ENCODE measurements at regions not wholly inside any gene's neighbourhood (a gene's known extent, or its start where the extent isn't known, plus 50 kb on each side); places are given as distances from the start of the nearest gene placed in this dataset.

DNA sequence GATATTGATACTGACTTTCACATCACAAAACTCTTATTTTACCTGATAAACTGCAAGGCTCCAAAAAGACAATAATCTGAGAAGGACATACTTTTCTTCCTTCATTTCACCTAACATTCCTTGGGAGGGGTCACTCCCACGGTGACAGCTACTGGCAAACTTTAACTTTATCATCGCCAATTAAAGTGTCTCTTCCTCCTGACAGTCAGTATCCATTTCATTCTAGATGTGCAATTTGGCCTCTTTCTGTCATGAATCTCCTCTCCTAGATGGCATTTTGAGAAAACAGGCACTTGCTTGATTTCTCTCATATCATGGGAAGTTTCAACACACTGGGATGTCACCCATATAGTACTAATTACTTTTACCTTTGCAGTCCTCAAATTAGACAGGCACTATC is 413.5 kb upstream of the CCNG1 start:
- no peak overlapping the region for H2AK5ac ChIP-seq (ENCODE audit: low read depth, low read length)
- no peak for ATAC-seq (ENCODE audit: low read depth)
- no peak overlapping the region for H3K56ac ChIP-seq (ENCODE audit: extremely low read depth, insufficient read depth, low read length)
- BruUV-seq (replicated peaks) = no TSS peak
- no peaks in the 10 kb centered on the region for H3K79me1 ChIP-seq (ENCODE audit: low read depth in 1 of 2, low read length in 2 of 2)
- H3K18ac ChIP-seq (ENCODE audit: low read depth, low read length) = no peak overlapping the region
- no peak for DNase-seq
- in situ Hi-C loops (cut with MboI; ENCODE audit: low sequenced_read_pairs) (no loop called here), dilution Hi-C loops (cut with HindIII; ENCODE audit: low sequenced_read_pairs, unreplicated experiment) (no loop called here), intact Hi-C loops (cut with micrococcal nuclease) (no loop called here)
- no peak overlapping the region for H3K14ac ChIP-seq (replicated peaks; ENCODE audit: low read depth, low read length)
- H4K20me1 ChIP-seq (ENCODE audit: insufficient read depth, low read length) = no peaks in the 10 kb centered on the region
- no peak overlapping the region for H2AK9ac ChIP-seq (replicated peaks; ENCODE audit: low read depth, low read length, poor library complexity)
- no peak for TF ChIP-seq MXI1 (IDR thresholded peaks at IDR 0.05; ENCODE audit: borderline replicate concordance, low read depth, low read length)
- TF ChIP-seq NFE2L2 (IDR thresholded peaks at IDR 0.05; ENCODE audit: low read depth, low read length) = no peak
- TF ChIP-seq FOS (IDR thresholded peaks at IDR 0.05; ENCODE audit: low read depth, low read length) = no peak
- TF ChIP-seq RCOR1 (IDR thresholded peaks at IDR 0.05; ENCODE audit: insufficient replicate concordance, low read length) = no peak
- no peak for TF ChIP-seq SMC3 (IDR thresholded peaks at IDR 0.05; ENCODE audit: low read depth, low read length)
- TF ChIP-seq, protein P1, sequence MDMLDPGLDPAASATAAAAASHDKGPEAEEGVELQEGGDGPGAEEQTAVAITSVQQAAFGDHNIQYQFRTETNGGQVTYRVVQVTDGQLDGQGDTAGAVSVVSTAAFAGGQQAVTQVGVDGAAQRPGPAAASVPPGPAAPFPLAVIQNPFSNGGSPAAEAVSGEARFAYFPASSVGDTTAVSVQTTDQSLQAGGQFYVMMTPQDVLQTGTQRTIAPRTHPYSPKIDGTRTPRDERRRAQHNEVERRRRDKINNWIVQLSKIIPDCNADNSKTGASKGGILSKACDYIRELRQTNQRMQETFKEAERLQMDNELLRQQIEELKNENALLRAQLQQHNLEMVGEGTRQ (IDR thresholded peaks at IDR 0.05; ENCODE audit: low read depth, low read length) = no peak
- TF ChIP-seq, protein P2, sequence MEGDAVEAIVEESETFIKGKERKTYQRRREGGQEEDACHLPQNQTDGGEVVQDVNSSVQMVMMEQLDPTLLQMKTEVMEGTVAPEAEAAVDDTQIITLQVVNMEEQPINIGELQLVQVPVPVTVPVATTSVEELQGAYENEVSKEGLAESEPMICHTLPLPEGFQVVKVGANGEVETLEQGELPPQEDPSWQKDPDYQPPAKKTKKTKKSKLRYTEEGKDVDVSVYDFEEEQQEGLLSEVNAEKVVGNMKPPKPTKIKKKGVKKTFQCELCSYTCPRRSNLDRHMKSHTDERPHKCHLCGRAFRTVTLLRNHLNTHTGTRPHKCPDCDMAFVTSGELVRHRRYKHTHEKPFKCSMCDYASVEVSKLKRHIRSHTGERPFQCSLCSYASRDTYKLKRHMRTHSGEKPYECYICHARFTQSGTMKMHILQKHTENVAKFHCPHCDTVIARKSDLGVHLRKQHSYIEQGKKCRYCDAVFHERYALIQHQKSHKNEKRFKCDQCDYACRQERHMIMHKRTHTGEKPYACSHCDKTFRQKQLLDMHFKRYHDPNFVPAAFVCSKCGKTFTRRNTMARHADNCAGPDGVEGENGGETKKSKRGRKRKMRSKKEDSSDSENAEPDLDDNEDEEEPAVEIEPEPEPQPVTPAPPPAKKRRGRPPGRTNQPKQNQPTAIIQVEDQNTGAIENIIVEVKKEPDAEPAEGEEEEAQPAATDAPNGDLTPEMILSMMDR (conservative IDR thresholded peaks at IDR 0.05; ENCODE audit: low read depth, low read length) = no peak
- TF ChIP-seq MAFK (IDR thresholded peaks at IDR 0.05; ENCODE audit: low read depth, low read length) = no peak
- TF ChIP-seq, protein P3, sequence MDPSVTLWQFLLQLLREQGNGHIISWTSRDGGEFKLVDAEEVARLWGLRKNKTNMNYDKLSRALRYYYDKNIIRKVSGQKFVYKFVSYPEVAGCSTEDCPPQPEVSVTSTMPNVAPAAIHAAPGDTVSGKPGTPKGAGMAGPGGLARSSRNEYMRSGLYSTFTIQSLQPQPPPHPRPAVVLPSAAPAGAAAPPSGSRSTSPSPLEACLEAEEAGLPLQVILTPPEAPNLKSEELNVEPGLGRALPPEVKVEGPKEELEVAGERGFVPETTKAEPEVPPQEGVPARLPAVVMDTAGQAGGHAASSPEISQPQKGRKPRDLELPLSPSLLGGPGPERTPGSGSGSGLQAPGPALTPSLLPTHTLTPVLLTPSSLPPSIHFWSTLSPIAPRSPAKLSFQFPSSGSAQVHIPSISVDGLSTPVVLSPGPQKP (IDR thresholded peaks at IDR 0.05; ENCODE audit: borderline replicate concordance, low read depth, low read length) = no peak
- no peak for TF ChIP-seq CEBPB (IDR thresholded peaks at IDR 0.05; ENCODE audit: low read depth, low read length)
- no peak for TF ChIP-seq BHLHE40 (IDR thresholded peaks at IDR 0.05; ENCODE audit: low read depth, low read length)
- TF ChIP-seq MAZ (IDR thresholded peaks at IDR 0.05; ENCODE audit: borderline replicate concordance, low read depth, low read length) = no peak
- no peak for TF ChIP-seq CHD1 (IDR thresholded peaks at IDR 0.05; ENCODE audit: low read depth, low read length)
- H2BK5ac ChIP-seq (ENCODE audit: low read depth, low read length, poor library complexity, severe bottlenecking) = no peak overlapping the region
- H2BK120ac ChIP-seq (ENCODE audit: low read depth, low read length) = no peak overlapping the region
- CTCF ChIA-PET = no interaction called here
- no peak overlapping the region for H2AFZ ChIP-seq (replicated peaks; ENCODE audit: low read length, poor library complexity)
- peaks cover 5% of the 10 kb centered on the region for H3K9me3 ChIP-seq (ENCODE audit: control insufficient read depth, insufficient read depth, low read length)
- H3K23ac ChIP-seq (ENCODE audit: low read depth, low read length) = no peak overlapping the region
- H2BK15ac ChIP-seq (ENCODE audit: low read depth, low read length) = no peak overlapping the region
- no peaks in the 10 kb centered on the region for H3K27me3 ChIP-seq (ENCODE audit: control insufficient read depth, insufficient read depth, low read length)
- H3K27ac ChIP-seq (ENCODE audit: insufficient read depth, low read length) = no peak overlapping the region
- 61% methylated on average over 2 of the region's 2 CpGs; no CpG with 5 or more reads in 1 of the 2 experiments for WGBS, 2 experiments (ENCODE audit: extremely low coverage in 2 of 2, insufficient read length in 1 of 2)
- no peak overlapping the region for H4K5ac ChIP-seq (ENCODE audit: low read depth, low read length)
- POLR2A ChIA-PET (ENCODE audit: unreplicated experiment) = no interaction called here
- H4K91ac ChIP-seq (ENCODE audit: insufficient read depth, low read depth, low read length) = no peak overlapping the region
- H3K36me3 ChIP-seq (ENCODE audit: control insufficient read depth, insufficient read depth, low read length) = no peaks in the 10 kb centered on the region
- no peak overlapping the region for H3K4ac ChIP-seq (ENCODE audit: low read depth, low read length)
- H3K4me1 ChIP-seq (ENCODE audit: control insufficient read depth, insufficient read depth, low read length) = no peaks in the 10 kb centered on the region
- H3K4me3 ChIP-seq (ENCODE audit: insufficient read depth, low read depth, low read length) = no peak overlapping the region
- H4K8ac ChIP-seq (ENCODE audit: low read depth in 2 of 2, low read length in 2 of 2) = no peak overlapping the region
- H3K9ac ChIP-seq (ENCODE audit: low read depth, low read length) = no peak overlapping the region
- H3K9me1 ChIP-seq (ENCODE audit: insufficient read depth, low read length) = no peaks in the 10 kb centered on the region
- H3K4me2 ChIP-seq (ENCODE audit: low read depth, low read length) = no peak overlapping the region
- no peak overlapping the region for H2BK20ac ChIP-seq (ENCODE audit: low read depth, low read length)

Data from IMR-90 (cell line).